ENCODE measurements at regions not wholly inside any gene's neighbourhood (a gene's known extent, or its start where the extent isn't known, plus 50 kb on each side); places are given as distances from the start of the nearest gene placed in this dataset.

GRCh38 chrX:42050345-42050744, 127.0 kb upstream of the CASK start:
- WGBS, 2 donors: 74 to 96% methylated on average over 4 of the region's 4 CpGs
- no peak overlapping the region for H3K4me3 ChIP-seq (ENCODE audit: low read depth, poor library complexity, severe bottlenecking)
- DNase-seq (ENCODE audit: low spot score in 2 of 2): no peak
- TF ChIP-seq, protein P1, sequence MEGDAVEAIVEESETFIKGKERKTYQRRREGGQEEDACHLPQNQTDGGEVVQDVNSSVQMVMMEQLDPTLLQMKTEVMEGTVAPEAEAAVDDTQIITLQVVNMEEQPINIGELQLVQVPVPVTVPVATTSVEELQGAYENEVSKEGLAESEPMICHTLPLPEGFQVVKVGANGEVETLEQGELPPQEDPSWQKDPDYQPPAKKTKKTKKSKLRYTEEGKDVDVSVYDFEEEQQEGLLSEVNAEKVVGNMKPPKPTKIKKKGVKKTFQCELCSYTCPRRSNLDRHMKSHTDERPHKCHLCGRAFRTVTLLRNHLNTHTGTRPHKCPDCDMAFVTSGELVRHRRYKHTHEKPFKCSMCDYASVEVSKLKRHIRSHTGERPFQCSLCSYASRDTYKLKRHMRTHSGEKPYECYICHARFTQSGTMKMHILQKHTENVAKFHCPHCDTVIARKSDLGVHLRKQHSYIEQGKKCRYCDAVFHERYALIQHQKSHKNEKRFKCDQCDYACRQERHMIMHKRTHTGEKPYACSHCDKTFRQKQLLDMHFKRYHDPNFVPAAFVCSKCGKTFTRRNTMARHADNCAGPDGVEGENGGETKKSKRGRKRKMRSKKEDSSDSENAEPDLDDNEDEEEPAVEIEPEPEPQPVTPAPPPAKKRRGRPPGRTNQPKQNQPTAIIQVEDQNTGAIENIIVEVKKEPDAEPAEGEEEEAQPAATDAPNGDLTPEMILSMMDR (IDR thresholded peaks at IDR 0.05): no peak
- no peak for TF ChIP-seq POLR2A (IDR thresholded peaks at IDR 0.05)
- intact Hi-C loops (cut with DNase I; ENCODE audit: low total_unique reads): no loop called here

- no peak overlapping the region for H3K4me3 ChIP-seq (ENCODE audit: low read depth, poor library complexity, severe bottlenecking)
- WGBS, 2 donors: 76 to 77% methylated on average over 5 of the region's 5 CpGs
- intact Hi-C loops (cut with DNase I; ENCODE audit: low total_unique reads): no loop called here
- no peak for DNase-seq (ENCODE audit: low spot score in 2 of 2)
- TF ChIP-seq, protein P1 (IDR thresholded peaks at IDR 0.05): no peak
- TF ChIP-seq POLR2A (IDR thresholded peaks at IDR 0.05): no peak
Measured at GRCh38 chrX:42047886-42048285, 124.5 kb upstream of the CASK start.

- TF ChIP-seq, protein P1 (IDR thresholded peaks at IDR 0.05): no peak
- no peak for TF ChIP-seq POLR2A (IDR thresholded peaks at IDR 0.05)
- intact Hi-C loops (cut with DNase I; ENCODE audit: low total_unique reads): no loop called here
- WGBS, 2 donors: 55 to 100% methylated on average over 1 to 2 of the region's 2 CpGs
Measured at GRCh38 chrX:42028109-42028508, 104.8 kb upstream of the CASK start.

DNA sequence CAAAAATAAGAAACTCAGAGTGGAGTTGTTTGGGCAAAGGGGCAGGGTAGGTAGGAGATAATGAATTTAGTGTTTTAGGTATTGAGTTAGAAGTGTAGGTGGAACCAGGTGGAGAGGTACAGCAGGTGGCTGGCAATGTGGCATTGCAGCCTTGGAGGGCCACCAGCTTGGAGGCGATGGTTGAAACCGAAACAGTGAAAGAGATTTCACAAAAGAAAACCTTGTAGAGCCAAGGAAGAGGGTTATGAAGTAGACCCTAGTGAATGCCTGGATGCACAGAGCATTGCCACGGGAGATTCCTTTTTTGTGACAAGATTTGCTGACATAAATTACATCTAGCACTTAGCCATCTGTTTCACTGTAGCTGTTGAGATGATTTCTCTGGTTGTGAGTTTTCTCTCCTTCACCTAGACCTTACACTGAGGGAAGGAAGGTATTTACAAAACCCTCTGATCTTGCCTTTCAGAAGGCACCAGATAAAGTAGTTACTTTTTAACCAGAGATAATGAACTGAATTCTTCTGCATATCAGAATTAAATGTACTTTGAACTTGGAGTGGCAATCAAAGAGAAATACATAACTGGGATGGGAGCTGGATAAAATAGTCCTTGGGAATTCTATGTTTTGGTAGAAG, 104.1 kb upstream of the CASK start:
- 79 to 81% methylated on average over 3 of the region's 3 CpGs for WGBS, 2 donors
- no peak for TF ChIP-seq POLR2A (IDR thresholded peaks at IDR 0.05)
- TF ChIP-seq, protein P1 (IDR thresholded peaks at IDR 0.05): no peak
- DNase-seq (ENCODE audit: low spot score in 2 of 2): no peak
- intact Hi-C loops (cut with DNase I; ENCODE audit: low total_unique reads): no loop called here
- H3K4me3 ChIP-seq (ENCODE audit: low read depth, poor library complexity, severe bottlenecking): no peak overlapping the region

More at GRCh38 chrX:42028109-42028508, 104.8 kb upstream of the CASK start:
- no peak for DNase-seq (ENCODE audit: low spot score in 2 of 2)
- H3K4me3 ChIP-seq (ENCODE audit: low read depth, poor library complexity, severe bottlenecking): no peak overlapping the region

GRCh38 chrX:42025861-42026260, 102.5 kb upstream of the CASK start:
- no peak for DNase-seq (ENCODE audit: low spot score in 2 of 2)
- 81 to 88% methylated on average over 2 of the region's 2 CpGs for WGBS, 2 donors
- TF ChIP-seq POLR2A (IDR thresholded peaks at IDR 0.05): no peak
- TF ChIP-seq, protein P1 (IDR thresholded peaks at IDR 0.05): no peak
- intact Hi-C loops (cut with DNase I; ENCODE audit: low total_unique reads): no loop called here
- H3K4me3 ChIP-seq (ENCODE audit: low read depth, poor library complexity, severe bottlenecking): no peak overlapping the region

- intact Hi-C loops (cut with DNase I; ENCODE audit: low total_unique reads): no loop called here
- 88 to 100% methylated on average over 1 of the region's 1 CpG for WGBS, 2 donors
- DNase-seq (ENCODE audit: low spot score in 2 of 2): no peak
- no peak overlapping the region for H3K4me3 ChIP-seq (ENCODE audit: low read depth, poor library complexity, severe bottlenecking)
- TF ChIP-seq, protein P1 (IDR thresholded peaks at IDR 0.05): no peak
- no peak for TF ChIP-seq POLR2A (IDR thresholded peaks at IDR 0.05)
Measured at GRCh38 chrX:42023122-42023521, 99.8 kb upstream of the CASK start.

All from lower leg skin (tissue), 4 donors.